GM12878 (cell line): ENCODE measurements at regions not wholly inside any gene's neighbourhood (a gene's known extent, or its start where the extent isn't known, plus 50 kb on each side); places are given as distances from the start of the nearest gene placed in this dataset.

Source experiments
- ATF3 ChIP-seq: IDR thresholded peaks from 2 replicates; pipeline ENCODE4 v1.6.1; 2011; ENCODE audit warnings: low read depth, mild to moderate bottlenecking, low read length, moderate library complexity, borderline replicate concordance; ENCODE audit errors: extremely low read depth
- CTCF ChIP-seq, 3 experiments: IDR thresholded peaks in 2 of 3; conservative IDR thresholded peaks in 1 of 3; 2 replicates each; pipeline ENCODE4 v1.5.1; 2011; ENCODE audit warnings: low read depth in 3 of 3, low read length in 3 of 3, mild to moderate bottlenecking in 3 of 3, control low read depth in 2 of 3, moderate library complexity in 2 of 3, inconsistent platforms in 1 of 3, mixed read lengths in 1 of 3; ENCODE audit not compliant: control insufficient read depth in 2 of 3, insufficient read depth in 1 of 3; ENCODE audit errors: extremely low read depth in 1 of 3
- E2F8 ChIP-seq: fragments of 450-650 bp; IDR thresholded peaks from 2 replicates; pipeline ENCODE4 v1.6.1; 2018; ENCODE audit warnings: mild to moderate bottlenecking, low read depth, moderate library complexity; ENCODE audit not compliant: partially characterized antibody
- EZH2 ChIP-seq: IDR thresholded peaks from 2 replicates; pipeline ENCODE4 v1.6.1; 2012; ENCODE audit warnings: low read depth, mild to moderate bottlenecking, control low read depth, inconsistent platforms, low read length, borderline replicate concordance; ENCODE audit not compliant: control insufficient read depth
- MXI1 ChIP-seq: fragments of 150-350 bp; IDR thresholded peaks from 2 replicates; pipeline ENCODE4 v1.6.1; 2011; ENCODE audit warnings: low read depth, mild to moderate bottlenecking, inconsistent platforms, low read length, improper control_type of control experiment
- POLR2A ChIP-seq: IDR thresholded peaks from 2 replicates; pipeline ENCODE4 v1.6.1; 2011; ENCODE audit warnings: low read depth, mild to moderate bottlenecking, low read length
- POLR2AphosphoS5 ChIP-seq: IDR thresholded peaks from 2 replicates; pipeline ENCODE4 v1.6.1; 2011; ENCODE audit warnings: mild to moderate bottlenecking, low read length, inconsistent platforms
- RAD21 ChIP-seq: IDR thresholded peaks from 2 replicates; pipeline ENCODE4 v1.6.1; 2011; ENCODE audit warnings: mild to moderate bottlenecking, low read depth, low read length, moderate library complexity; ENCODE audit not compliant: insufficient read depth
- TCF7 ChIP-seq: IDR thresholded peaks from 2 replicates; pipeline ENCODE4 v1.6.1; 2014; ENCODE audit warnings: antibody characterized with exemption, borderline replicate concordance
- ZNF274 ChIP-seq: IDR thresholded peaks from one replicate; pipeline ENCODE4 v1.8.0; 2011; ENCODE audit not compliant: insufficient read length, insufficient read depth

GRCh38 chr9:36742264-36742663 lies 169.6 kb downstream of the MELK start:
- TF ChIP-seq CTCF (IDR thresholded peaks at IDR 0.05 in 2 of 3, conservative IDR thresholded peaks at IDR 0.05 in 1 of 3; ENCODE audit: control insufficient read depth in 2 of 3, extremely low read depth in 1 of 3, insufficient read depth in 1 of 3, low read depth in 3 of 3, low read length in 3 of 3) (no peak), EZH2 (no peak), E2F8 (no peak), ZNF274 (no peak), RAD21 (no peak), TCF7 (no peak), POLR2A (no peak), ATF3 (no peak), MXI1 (no peak), POLR2AphosphoS5 (no peak)
